ENCODE measurements at regions not wholly inside any gene's neighbourhood (a gene's known extent, or its start where the extent isn't known, plus 50 kb on each side); places are given as distances from the start of the nearest gene placed in this dataset.

GRCh38 chr20:59434960-59435359, 134.5 kb downstream of the EDN3 start:
- no peak overlapping the region for H3K4me3 ChIP-seq (ENCODE audit: low read length)
- 88% methylated on average over 1 of the region's 2 CpGs for WGBS
- peaks cover 8% of the 10 kb centered on the region; the same call in 1 of the 2 replicates for H3K4me1 ChIP-seq (ENCODE audit: insufficient read depth, low read length)
- no peak overlapping the region for H3K27ac ChIP-seq (ENCODE audit: low read depth, low read length)
- H3K27me3 ChIP-seq (ENCODE audit: insufficient read depth, low read length) = no peaks in the 10 kb centered on the region
- no peaks in the 10 kb centered on the region for H3K9me3 ChIP-seq (ENCODE audit: insufficient read depth, low read depth, low read length)
- no peak overlapping the region for H3K9ac ChIP-seq (ENCODE audit: low read depth, low read length)
- no peaks in the 10 kb centered on the region for H3K36me3 ChIP-seq (ENCODE audit: insufficient read depth, low read length)

GRCh38 chr20:59435518-59435917, 135.1 kb downstream of the EDN3 start:
- no peak overlapping the region for H3K4me3 ChIP-seq (ENCODE audit: low read length)
- H3K9me3 ChIP-seq (ENCODE audit: insufficient read depth, low read depth, low read length) = no peaks in the 10 kb centered on the region
- no peaks in the 10 kb centered on the region for H3K27me3 ChIP-seq (ENCODE audit: insufficient read depth, low read length)
- 93% methylated on average over 8 of the region's 8 CpGs for WGBS
- no peaks in the 10 kb centered on the region for H3K36me3 ChIP-seq (ENCODE audit: insufficient read depth, low read length)
- peaks cover 8% of the 10 kb centered on the region; the same call in 1 of the 2 replicates for H3K4me1 ChIP-seq (ENCODE audit: insufficient read depth, low read length)
- H3K27ac ChIP-seq (ENCODE audit: low read depth, low read length) = no peak overlapping the region
- H3K9ac ChIP-seq (ENCODE audit: low read depth, low read length) = no peak overlapping the region

- Histone ChIP-seq H3K9ac (ENCODE audit: low read depth, low read length) (no peak overlapping the region), H3K27ac (ENCODE audit: low read depth, low read length) (no peak overlapping the region), H3K4me3 (ENCODE audit: low read length) (no peak overlapping the region), H3K36me3 (ENCODE audit: insufficient read depth, low read length) (no peaks in the 10 kb centered on the region), H3K4me1 (ENCODE audit: insufficient read depth, low read length) (peaks cover 8% of the 10 kb centered on the region), H3K27me3 (ENCODE audit: insufficient read depth, low read length) (0 out of 2 replicates have a peak, but pooled peaks cover 5% of the 10 kb centered on the region), H3K9me3 (ENCODE audit: insufficient read depth, low read depth, low read length) (no peaks in the 10 kb centered on the region)
- WGBS = 91% methylated on average over 12 of the region's 13 CpGs
These were observed 137.2 kb downstream of the EDN3 start for GRCh38 chr20:59437601-59438031.

GRCh38 chr20:59438201-59438600, 137.8 kb downstream of the EDN3 start:
- WGBS = 79% methylated on average over 4 of the region's 4 CpGs
- Histone ChIP-seq H3K36me3 (ENCODE audit: insufficient read depth, low read length) (no peaks in the 10 kb centered on the region), H3K9me3 (ENCODE audit: insufficient read depth, low read depth, low read length) (no peaks in the 10 kb centered on the region), H3K9ac (ENCODE audit: low read depth, low read length) (no peak overlapping the region), H3K4me1 (ENCODE audit: insufficient read depth, low read length) (peaks cover 8% of the 10 kb centered on the region), H3K4me3 (ENCODE audit: low read length) (no peak overlapping the region), H3K27me3 (ENCODE audit: insufficient read depth, low read length) (0 out of 2 replicates have a peak, but pooled peaks cover 5% of the 10 kb centered on the region), H3K27ac (ENCODE audit: low read depth, low read length) (no peak overlapping the region)

GRCh38 chr20:59439243-59439642, 138.8 kb downstream of the EDN3 start:
- H3K27me3 ChIP-seq (ENCODE audit: insufficient read depth, low read length) = 0 out of 2 replicates have a peak, but pooled peaks cover 5% of the 10 kb centered on the region
- H3K9ac ChIP-seq (ENCODE audit: low read depth, low read length) = no peak overlapping the region
- peaks cover 8% of the 10 kb centered on the region for H3K4me1 ChIP-seq (ENCODE audit: insufficient read depth, low read length)
- no peak overlapping the region for H3K4me3 ChIP-seq (ENCODE audit: low read length)
- H3K27ac ChIP-seq (ENCODE audit: low read depth, low read length) = no peak overlapping the region
- no peaks in the 10 kb centered on the region for H3K36me3 ChIP-seq (ENCODE audit: insufficient read depth, low read length)
- H3K9me3 ChIP-seq (ENCODE audit: insufficient read depth, low read depth, low read length) = no peaks in the 10 kb centered on the region
- WGBS = 90% methylated on average over 7 of the region's 7 CpGs

- 99% methylated on average over 3 of the region's 3 CpGs for WGBS
These were observed 140.9 kb downstream of the EDN3 start for GRCh38 chr20:59441306-59441705.

GRCh38 chr20:59441860-59442810, 141.7 kb downstream of the EDN3 start:
- H3K27me3 ChIP-seq (ENCODE audit: insufficient read depth, low read length) = 0 out of 2 replicates have a peak, but pooled peaks cover 5% of the 10 kb centered on the region
- H3K4me3 ChIP-seq (ENCODE audit: low read length) = no peak overlapping the region
- no peak overlapping the region for H3K27ac ChIP-seq (ENCODE audit: low read depth, low read length)
- no peak overlapping the region for H3K9ac ChIP-seq (ENCODE audit: low read depth, low read length)
- no peaks in the 10 kb centered on the region for H3K9me3 ChIP-seq (ENCODE audit: insufficient read depth, low read depth, low read length)
- WGBS = 81% methylated on average over 9 of the region's 12 CpGs
- no peaks in the 10 kb centered on the region for H3K36me3 ChIP-seq (ENCODE audit: insufficient read depth, low read length)
- H3K4me1 ChIP-seq (ENCODE audit: insufficient read depth, low read length) = peaks cover 5% of the 10 kb centered on the region

More at GRCh38 chr20:59441306-59441705, 140.9 kb downstream of the EDN3 start:
- Histone ChIP-seq H3K27ac (ENCODE audit: low read depth, low read length) (no peak overlapping the region), H3K4me3 (ENCODE audit: low read length) (no peak overlapping the region), H3K36me3 (ENCODE audit: insufficient read depth, low read length) (no peaks in the 10 kb centered on the region), H3K27me3 (ENCODE audit: insufficient read depth, low read length) (0 out of 2 replicates have a peak, but pooled peaks cover 5% of the 10 kb centered on the region), H3K9me3 (ENCODE audit: insufficient read depth, low read depth, low read length) (no peaks in the 10 kb centered on the region), H3K9ac (ENCODE audit: low read depth, low read length) (no peak overlapping the region), H3K4me1 (ENCODE audit: insufficient read depth, low read length) (peaks cover 5% of the 10 kb centered on the region)

- WGBS = no CpG with 5 or more reads among the region's 1 CpG
- H3K9me3 ChIP-seq (ENCODE audit: insufficient read depth, low read depth, low read length) = no peaks in the 10 kb centered on the region
- no peak overlapping the region for H3K27ac ChIP-seq (ENCODE audit: low read depth, low read length)
- H3K9ac ChIP-seq (ENCODE audit: low read depth, low read length) = no peak overlapping the region
- peaks cover 10% of the 10 kb centered on the region for H3K4me1 ChIP-seq (ENCODE audit: insufficient read depth, low read length)
- no peak overlapping the region for H3K4me3 ChIP-seq (ENCODE audit: low read length)
- H3K36me3 ChIP-seq (ENCODE audit: insufficient read depth, low read length) = no peaks in the 10 kb centered on the region
- 0 out of 2 replicates have a peak, but pooled peaks cover 5% of the 10 kb centered on the region for H3K27me3 ChIP-seq (ENCODE audit: insufficient read depth, low read length)
These were observed 143.1 kb downstream of the EDN3 start for GRCh38 chr20:59443550-59443949.

- Histone ChIP-seq H3K27me3 (ENCODE audit: insufficient read depth, low read length) (no peaks in the 10 kb centered on the region), H3K27ac (ENCODE audit: low read depth, low read length) (no peak overlapping the region), H3K36me3 (ENCODE audit: insufficient read depth, low read length) (no peaks in the 10 kb centered on the region), H3K4me3 (ENCODE audit: low read length) (no peak overlapping the region), H3K9ac (ENCODE audit: low read depth, low read length) (no peak overlapping the region), H3K9me3 (ENCODE audit: insufficient read depth, low read depth, low read length) (no peaks in the 10 kb centered on the region), H3K4me1 (ENCODE audit: insufficient read depth, low read length) (peaks cover 14% of the 10 kb centered on the region)
- WGBS = 96% methylated on average over 4 of the region's 4 CpGs
These were observed 146.0 kb downstream of the EDN3 start for GRCh38 chr20:59446376-59446775.

GRCh38 chr20:59448196-59448595, 147.8 kb downstream of the EDN3 start:
- Histone ChIP-seq H3K27ac (ENCODE audit: low read depth, low read length) (no peak overlapping the region), H3K4me1 (ENCODE audit: insufficient read depth, low read length) (peaks cover 17% of the 10 kb centered on the region; the same call in 1 of the 2 replicates), H3K4me3 (ENCODE audit: low read length) (no peak overlapping the region), H3K27me3 (ENCODE audit: insufficient read depth, low read length) (no peaks in the 10 kb centered on the region), H3K9ac (ENCODE audit: low read depth, low read length) (no peak overlapping the region), H3K9me3 (ENCODE audit: insufficient read depth, low read depth, low read length) (no peaks in the 10 kb centered on the region), H3K36me3 (ENCODE audit: insufficient read depth, low read length) (no peaks in the 10 kb centered on the region)
- WGBS = 68% methylated on average over 4 of the region's 4 CpGs

GRCh38 chr20:59448851-59449444, 148.5 kb downstream of the EDN3 start:
- H3K27me3 ChIP-seq (ENCODE audit: insufficient read depth, low read length) = no peaks in the 10 kb centered on the region
- 89% methylated on average over 12 of the region's 12 CpGs for WGBS
- H3K27ac ChIP-seq (ENCODE audit: low read depth, low read length) = no peak overlapping the region
- no peak overlapping the region for H3K4me3 ChIP-seq (ENCODE audit: low read length)
- H3K9ac ChIP-seq (ENCODE audit: low read depth, low read length) = no peak overlapping the region
- no peaks in the 10 kb centered on the region for H3K9me3 ChIP-seq (ENCODE audit: insufficient read depth, low read depth, low read length)
- H3K4me1 ChIP-seq (ENCODE audit: insufficient read depth, low read length) = peaks cover 21% of the 10 kb centered on the region; the same call in 1 of the 2 replicates
- H3K36me3 ChIP-seq (ENCODE audit: insufficient read depth, low read length) = no peaks in the 10 kb centered on the region
